CD4-positive, alpha-beta T cell (primary cell): ENCODE measurements at regions not wholly inside any gene's neighbourhood (a gene's known extent, or its start where the extent isn't known, plus 50 kb on each side); places are given as distances from the start of the nearest gene placed in this dataset.

ENCODE experiments used
- ATAC-seq: fragments of 200-7000 bp; cut with Tn5 transposase; one replicate; pipeline ENCODE4 v1.10.0; 2022; ENCODE audit warnings: mild to moderate bottlenecking; ENCODE audit not compliant: poor library complexity
- CTCF ChIA-PET: fragments of 350-600 bp; sonication (Branson Sonifier 250); formaldehyde crosslinking; loops from one replicate; lab custom pipeline; 2021; ENCODE audit warnings: antibody characterized with exemption, inconsistent platforms; lab: Charles Lee
- POLR2A ChIA-PET: fragments of 350-600 bp; sonication (Branson Sonifier 250); formaldehyde crosslinking; loops from one replicate; lab custom pipeline; 2021; ENCODE audit warnings: antibody characterized with exemption, inconsistent platforms; lab: Charles Lee
- DNase-seq, 14 experiments: peaks; one replicate each; pipeline ENCODE4 v3.0.0-alpha.2; 2013 to 2020; ENCODE audit warnings: mixed read lengths in 2 of 14
- H3K27ac ChIP-seq, 2 donors: one replicate each; pipeline versions ENCODE4 v1.5.1 to v1.7.0; 2013; ENCODE audit warnings: low read length in 2 of 2, low read depth in 1 of 2, mild to moderate bottlenecking in 1 of 2
- H3K27me3 ChIP-seq, 2 experiments: 1 replicate in 1 of 2; 2 replicates in 1 of 2; pipeline versions ENCODE4 v1.6.1 to v1.7.0; 2013; ENCODE audit warnings: low read length in 2 of 2, control low read depth in 1 of 2, mild to moderate bottlenecking in 1 of 2, moderate library complexity in 1 of 2; ENCODE audit not compliant: insufficient read depth in 2 of 2, control insufficient read depth in 1 of 2
- H3K36me3 ChIP-seq: one replicate; pipeline ENCODE4 v1.6.1; 2013; ENCODE audit warnings: low read length, control low read depth; ENCODE audit not compliant: insufficient read depth
- H3K4me1 ChIP-seq: one replicate; pipeline ENCODE4 v1.6.1; 2013; ENCODE audit warnings: low read length, control low read depth; ENCODE audit not compliant: insufficient read depth
- H3K4me3 ChIP-seq: one replicate; pipeline ENCODE4 v1.5.1; 2013; ENCODE audit warnings: mild to moderate bottlenecking, low read length, moderate library complexity
- H3K9me3 ChIP-seq, 2 experiments: 1 replicate in 1 of 2; 2 replicates in 1 of 2; pipeline versions ENCODE4 v1.6.1 to v1.7.0; 2013; ENCODE audit warnings: low read length in 2 of 2, mild to moderate bottlenecking in 2 of 2, control low read depth in 1 of 2, moderate library complexity in 1 of 2; ENCODE audit not compliant: control insufficient read depth in 1 of 2, insufficient read depth in 1 of 2
- H3K27ac Mint-ChIP-seq: one replicate; pipeline ENCODE4 v1.8.0; 2020; ENCODE audit warnings: mixed read lengths
- H3K27me3 Mint-ChIP-seq: one replicate; pipeline ENCODE4 v1.8.0; 2021; ENCODE audit warnings: mixed read lengths
- H3K36me3 Mint-ChIP-seq: one replicate; pipeline ENCODE4 v1.8.0; 2021; ENCODE audit warnings: low read depth, mixed read lengths
- H3K4me1 Mint-ChIP-seq: one replicate; pipeline ENCODE4 v1.8.0; 2021; ENCODE audit warnings: low read depth, mixed read lengths
- H3K4me3 Mint-ChIP-seq: one replicate; pipeline ENCODE4 v1.8.0; 2020; ENCODE audit warnings: mild to moderate bottlenecking, mixed read lengths
- H3K9me3 Mint-ChIP-seq: one replicate; pipeline ENCODE4 v1.8.0; 2020; ENCODE audit warnings: mixed read lengths
- CTCF ChIP-seq: fragments of 200-600 bp; IDR thresholded peaks from one replicate; pipeline ENCODE4 v1.8.0; 2022; ENCODE audit warnings: antibody characterized with exemption, mild to moderate bottlenecking
- intact Hi-C, 2 experiments: fragments of 100-400 bp; cut with DNase I in 1 of 2; cut with micrococcal nuclease in 1 of 2; formaldehyde crosslinking; loops; one replicate each; pipeline versions ENCODE4 v1.15.1 to v1.9.0; 2023 to 2025; cut with DNase I, micrococcal nuclease

- Histone ChIP-seq H3K4me1 (no peaks in the 10 kb centered on the region), H3K9me3 (no peaks in the 10 kb centered on the region), H3K4me3 (no peak overlapping the region), H3K36me3 (no peaks in the 10 kb centered on the region), H3K27me3 (no peaks in the 10 kb centered on the region), H3K27ac (no peak overlapping the region)
- DNase-seq (no peak), ATAC-seq (no peak)
- no peak overlapping the region for H3K27ac Mint-ChIP-seq
- H3K4me3 Mint-ChIP-seq: no peak overlapping the region
- H3K36me3 Mint-ChIP-seq: no peaks in the 10 kb centered on the region
- no peaks in the 10 kb centered on the region for H3K4me1 Mint-ChIP-seq
- intact Hi-C loops: no loop called here
- no peak for TF ChIP-seq CTCF
- ChIA-PET CTCF (no interaction called here), POLR2A (no interaction called here)
- H3K27me3 Mint-ChIP-seq: no peaks in the 10 kb centered on the region
- H3K9me3 Mint-ChIP-seq: no peaks in the 10 kb centered on the region
Observed at GRCh38 chr13:56953965-56954364, 186.8 kb upstream of the PRR20A start.

- Mint-ChIP-seq H3K9me3 (peaks cover 15% of the 10 kb centered on the region), H3K4me3 (no peak overlapping the region), H3K27ac (no peak overlapping the region), H3K4me1 (no peaks in the 10 kb centered on the region), H3K27me3 (no peaks in the 10 kb centered on the region), H3K36me3 (no peaks in the 10 kb centered on the region)
- H3K27me3 ChIP-seq: no peaks in the 10 kb centered on the region
- ChIA-PET POLR2A (no interaction called here), CTCF (no interaction called here)
- H3K4me1 ChIP-seq: no peaks in the 10 kb centered on the region
- DNase-seq (no peak), ATAC-seq (no peak)
- H3K9me3 ChIP-seq: peaks cover 0 to 9% of the 10 kb centered on the region in 2 experiments
- no peak for TF ChIP-seq CTCF
- no peaks in the 10 kb centered on the region for H3K36me3 ChIP-seq
- no peak overlapping the region for H3K4me3 ChIP-seq
- H3K27ac ChIP-seq: no peak overlapping the region
- intact Hi-C loops: no loop called here
Observed at GRCh38 chr13:56975647-56976046, 165.1 kb upstream of the PRR20A start.

GRCh38 chr13:56980856-56981255, 159.9 kb upstream of the PRR20A start:
- ChIA-PET CTCF (no interaction called here), POLR2A (no interaction called here)
- Histone ChIP-seq H3K9me3 (peaks cover 0 to 3% of the 10 kb centered on the region in 2 experiments), H3K27ac (no peak overlapping the region), H3K4me3 (no peak overlapping the region), H3K27me3 (no peaks in the 10 kb centered on the region), H3K36me3 (no peaks in the 10 kb centered on the region), H3K4me1 (no peaks in the 10 kb centered on the region)
- DNase-seq (no peak), ATAC-seq (no peak)
- intact Hi-C loops: no loop called here
- no peak overlapping the region for H3K4me3 Mint-ChIP-seq
- H3K27me3 Mint-ChIP-seq: no peaks in the 10 kb centered on the region
- TF ChIP-seq CTCF: no peak
- H3K36me3 Mint-ChIP-seq: no peaks in the 10 kb centered on the region
- peaks cover 16% of the 10 kb centered on the region for H3K9me3 Mint-ChIP-seq
- no peak overlapping the region for H3K27ac Mint-ChIP-seq
- no peaks in the 10 kb centered on the region for H3K4me1 Mint-ChIP-seq
